ENCODE measurements at regions not wholly inside any gene's neighbourhood (a gene's known extent, or its start where the extent isn't known, plus 50 kb on each side); places are given as distances from the start of the nearest gene placed in this dataset.

DNA sequence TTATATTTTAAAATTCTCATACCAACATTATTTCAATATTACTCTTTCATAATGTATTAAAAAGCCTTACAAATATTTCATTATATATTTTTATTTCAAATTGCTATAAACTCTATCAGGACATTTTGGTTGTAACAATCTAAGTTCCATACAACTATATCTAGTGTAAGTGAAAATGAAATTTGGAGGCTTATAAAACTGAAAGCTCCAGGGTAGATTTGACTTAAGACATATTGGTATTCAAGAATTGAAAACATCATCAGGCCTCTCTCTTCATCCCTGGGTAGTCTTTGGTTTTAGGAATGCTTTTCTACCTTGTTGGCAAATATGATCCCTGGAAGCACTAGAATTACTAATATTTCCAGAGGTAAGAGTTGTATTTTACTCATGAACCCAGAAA is 342.6 kb downstream of the DTHD1 start:
- Mint-ChIP-seq H3K36me3 (ENCODE audit: low read depth) (no peaks in the 10 kb centered on the region), H3K27ac (no peak overlapping the region), H3K9me3 (no peaks in the 10 kb centered on the region)

DNA sequence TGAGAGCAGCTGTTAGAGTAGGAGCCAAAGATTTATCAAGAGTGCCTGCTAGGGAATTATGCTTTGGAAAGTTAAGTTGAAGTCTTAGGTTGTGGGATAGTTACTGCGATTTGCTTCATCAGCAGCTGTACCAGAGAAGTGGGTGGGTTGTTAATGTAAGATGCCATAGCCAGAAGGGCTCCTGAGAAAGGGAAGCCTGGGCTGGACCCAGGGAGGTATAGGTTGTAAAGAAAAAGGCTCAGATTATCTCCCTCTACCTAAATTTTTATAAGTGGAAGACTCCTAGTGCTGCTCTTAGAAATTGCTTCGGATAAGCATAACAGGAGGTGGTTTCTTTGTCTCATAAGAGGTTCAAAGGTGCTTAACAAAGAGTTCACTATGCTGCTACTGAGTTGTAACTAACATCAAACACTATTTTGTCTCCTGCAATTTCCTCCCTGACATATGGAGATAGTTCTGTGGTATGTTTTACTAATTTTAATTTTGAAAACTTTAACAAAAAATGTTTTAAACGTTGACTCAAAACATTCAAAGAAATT is 356.9 kb downstream of the DTHD1 start:
- H3K27ac Mint-ChIP-seq = no peak overlapping the region
- H3K4me1 Mint-ChIP-seq = no peaks in the 10 kb centered on the region
- TF ChIP-seq, protein P1, sequence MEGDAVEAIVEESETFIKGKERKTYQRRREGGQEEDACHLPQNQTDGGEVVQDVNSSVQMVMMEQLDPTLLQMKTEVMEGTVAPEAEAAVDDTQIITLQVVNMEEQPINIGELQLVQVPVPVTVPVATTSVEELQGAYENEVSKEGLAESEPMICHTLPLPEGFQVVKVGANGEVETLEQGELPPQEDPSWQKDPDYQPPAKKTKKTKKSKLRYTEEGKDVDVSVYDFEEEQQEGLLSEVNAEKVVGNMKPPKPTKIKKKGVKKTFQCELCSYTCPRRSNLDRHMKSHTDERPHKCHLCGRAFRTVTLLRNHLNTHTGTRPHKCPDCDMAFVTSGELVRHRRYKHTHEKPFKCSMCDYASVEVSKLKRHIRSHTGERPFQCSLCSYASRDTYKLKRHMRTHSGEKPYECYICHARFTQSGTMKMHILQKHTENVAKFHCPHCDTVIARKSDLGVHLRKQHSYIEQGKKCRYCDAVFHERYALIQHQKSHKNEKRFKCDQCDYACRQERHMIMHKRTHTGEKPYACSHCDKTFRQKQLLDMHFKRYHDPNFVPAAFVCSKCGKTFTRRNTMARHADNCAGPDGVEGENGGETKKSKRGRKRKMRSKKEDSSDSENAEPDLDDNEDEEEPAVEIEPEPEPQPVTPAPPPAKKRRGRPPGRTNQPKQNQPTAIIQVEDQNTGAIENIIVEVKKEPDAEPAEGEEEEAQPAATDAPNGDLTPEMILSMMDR (IDR thresholded peaks at IDR 0.05) = no peak
- no peak overlapping the region for H3K4me3 Mint-ChIP-seq
- no peak for DNase-seq
- H3K27me3 Mint-ChIP-seq (ENCODE audit: low read depth, poor library complexity) = peaks cover 3% of the 10 kb centered on the region
- H3K36me3 Mint-ChIP-seq (ENCODE audit: low read depth) = no peaks in the 10 kb centered on the region
- no peaks in the 10 kb centered on the region for H3K9me3 Mint-ChIP-seq

More for the DNA sequence above, 342.6 kb downstream of the DTHD1 start:
- TF ChIP-seq, protein P1 (IDR thresholded peaks at IDR 0.05) = no peak
- no peaks in the 10 kb centered on the region for H3K27me3 Mint-ChIP-seq (ENCODE audit: low read depth, poor library complexity)
- DNase-seq = no peak
- no peak overlapping the region for H3K4me3 Mint-ChIP-seq
- no peaks in the 10 kb centered on the region for H3K4me1 Mint-ChIP-seq

DNA sequence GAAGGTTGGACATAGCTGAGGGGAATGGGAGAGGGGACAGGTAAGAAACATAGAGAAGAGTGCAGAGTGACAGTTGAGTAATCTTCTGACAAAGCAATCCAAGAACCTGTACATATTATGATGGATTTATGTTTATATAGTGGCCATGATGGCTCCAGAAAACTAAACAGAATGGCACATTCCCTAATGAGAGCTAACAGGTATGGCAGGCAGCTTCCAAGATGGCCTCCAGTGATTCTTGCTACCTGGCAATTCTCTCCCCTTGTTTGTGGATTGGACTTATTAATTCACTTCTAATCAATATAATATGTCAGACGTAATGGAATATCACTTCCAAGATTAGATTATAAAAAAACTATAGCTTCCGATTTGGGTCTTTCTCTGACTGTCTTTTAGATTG is 359.5 kb downstream of the DTHD1 start:
- TF ChIP-seq, protein P1 (IDR thresholded peaks at IDR 0.05) = no peak
- no peaks in the 10 kb centered on the region for H3K36me3 Mint-ChIP-seq (ENCODE audit: low read depth)
- no peaks in the 10 kb centered on the region for H3K4me1 Mint-ChIP-seq
- DNase-seq = no peak
- H3K9me3 Mint-ChIP-seq = no peaks in the 10 kb centered on the region
- no peak overlapping the region for H3K4me3 Mint-ChIP-seq
- peaks cover 3% of the 10 kb centered on the region for H3K27me3 Mint-ChIP-seq (ENCODE audit: low read depth, poor library complexity)
- no peak overlapping the region for H3K27ac Mint-ChIP-seq

DNA sequence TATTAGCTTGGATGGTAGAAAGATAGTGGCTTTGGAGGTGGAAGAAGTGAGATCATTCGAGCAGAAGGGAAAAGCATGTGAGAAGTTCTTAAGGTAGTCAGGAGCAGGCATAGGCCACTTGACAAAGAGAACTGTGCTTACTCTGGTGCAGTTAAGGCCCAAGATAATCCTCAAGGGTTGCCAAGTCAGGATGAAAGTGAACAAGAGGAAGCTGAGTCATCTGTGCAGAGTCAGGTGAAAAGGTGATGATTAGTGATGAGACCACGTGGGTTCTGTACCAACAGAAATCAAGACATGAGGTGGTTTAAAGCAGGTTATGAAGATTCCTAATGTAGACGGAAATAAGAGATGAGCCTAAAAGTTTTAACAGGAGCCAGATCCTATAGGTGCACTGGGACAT is 369.8 kb downstream of the DTHD1 start:
- H3K4me3 Mint-ChIP-seq = no peak overlapping the region
- H3K4me1 Mint-ChIP-seq = no peaks in the 10 kb centered on the region
- no peaks in the 10 kb centered on the region for H3K9me3 Mint-ChIP-seq
- no peak for DNase-seq
- no peak overlapping the region for H3K27ac Mint-ChIP-seq
- H3K27me3 Mint-ChIP-seq (ENCODE audit: low read depth, poor library complexity) = no peaks in the 10 kb centered on the region
- TF ChIP-seq, protein P1 (IDR thresholded peaks at IDR 0.05) = no peak
- H3K36me3 Mint-ChIP-seq (ENCODE audit: low read depth) = no peaks in the 10 kb centered on the region

DNA sequence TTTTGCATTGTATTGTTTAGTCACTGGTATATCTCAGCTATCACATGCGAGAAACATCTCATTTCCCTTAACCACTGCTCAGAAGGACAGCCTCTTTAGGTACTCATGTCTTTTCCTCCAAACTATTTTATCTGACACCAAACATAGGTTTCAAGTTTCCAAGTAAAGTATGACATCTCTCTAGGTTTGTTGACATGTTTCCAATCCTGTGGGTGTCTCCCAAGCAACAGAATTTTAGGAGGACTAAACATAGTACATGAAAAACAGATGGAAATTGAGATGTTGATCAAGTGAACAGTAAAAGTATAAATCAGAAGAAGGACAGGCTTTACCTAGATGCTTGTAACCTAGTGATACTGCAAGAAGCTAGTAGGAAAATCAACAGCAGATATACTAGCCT is 371.4 kb downstream of the DTHD1 start:
- H3K4me3 Mint-ChIP-seq = no peak overlapping the region

More for the DNA sequence above, 371.4 kb downstream of the DTHD1 start:
- Mint-ChIP-seq H3K9me3 (no peaks in the 10 kb centered on the region), H3K27ac (no peak overlapping the region), H3K4me1 (no peaks in the 10 kb centered on the region), H3K27me3 (ENCODE audit: low read depth, poor library complexity) (no peaks in the 10 kb centered on the region), H3K36me3 (ENCODE audit: low read depth) (no peaks in the 10 kb centered on the region)
- TF ChIP-seq, protein P1 (IDR thresholded peaks at IDR 0.05) = no peak
- DNase-seq = no peak
